ENCODE measurements at regions not wholly inside any gene's neighbourhood (a gene's known extent, or its start where the extent isn't known, plus 50 kb on each side); places are given as distances from the start of the nearest gene placed in this dataset.
A peak's percentile ranks its signal among the peaks of the same experiment; 100 is the strongest.

DNA sequence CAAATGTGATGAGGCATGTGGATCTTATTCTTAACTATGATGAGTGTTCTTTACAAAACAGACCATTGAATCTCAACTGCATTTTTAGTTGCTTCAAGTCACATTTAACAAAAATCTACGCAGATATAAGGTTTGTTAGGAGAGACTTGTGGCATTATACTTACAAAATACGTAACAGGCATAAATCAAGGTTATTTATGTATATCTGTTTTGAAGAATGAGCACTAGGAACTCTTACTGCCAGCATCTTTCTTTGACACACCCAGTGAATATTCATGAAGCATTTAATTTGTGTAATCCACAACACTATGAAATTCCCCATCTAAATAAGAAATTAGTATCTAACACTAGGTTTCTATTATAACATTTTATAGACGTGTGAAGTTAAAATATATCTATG is 186.3 kb downstream of the FAT4 start:
- no peak for DNase-seq (ENCODE audit: extremely low read depth in 1 of 11, low read depth in 9 of 11, low spot score in 4 of 11)

DNA sequence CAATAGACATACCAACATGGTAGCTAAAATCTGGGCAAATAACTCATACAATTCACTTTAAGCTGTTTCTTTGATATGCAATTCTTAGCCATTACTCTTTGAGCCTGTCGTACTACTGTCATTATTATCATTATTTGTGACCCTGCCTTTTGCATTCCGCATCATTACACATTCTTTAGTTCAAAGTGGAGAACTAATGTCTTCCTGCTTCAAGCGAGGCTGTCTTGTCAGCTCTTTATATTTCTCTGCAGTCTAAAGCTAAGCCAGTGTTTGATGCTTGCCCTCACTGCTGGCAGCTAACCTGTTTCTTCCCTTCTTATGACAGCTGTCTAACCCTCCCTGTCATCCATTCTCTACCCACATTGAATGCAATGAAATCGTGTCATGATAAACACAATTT is 186.8 kb downstream of the FAT4 start:
- DNase-seq (ENCODE audit: extremely low read depth in 1 of 11, low read depth in 9 of 11, low spot score in 4 of 11): no peak

DNA sequence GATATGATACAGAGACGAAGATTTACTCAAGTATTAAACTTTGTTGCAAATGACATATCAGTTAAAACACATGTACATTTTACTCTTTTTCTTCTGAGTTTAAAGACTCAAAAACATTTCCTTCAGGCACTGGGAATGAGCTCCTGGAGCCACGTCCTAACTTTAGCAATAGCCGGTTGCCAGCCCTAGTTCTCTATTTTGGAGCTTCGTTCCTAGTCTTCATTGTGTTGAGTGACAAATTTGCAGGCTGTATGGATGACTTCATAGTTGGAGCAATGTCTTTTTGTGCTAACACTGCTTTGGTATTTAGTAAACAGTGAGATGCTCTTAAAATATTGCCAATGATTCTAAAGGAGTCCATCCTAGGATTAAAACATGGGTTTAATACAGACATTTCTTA is 190.9 kb downstream of the FAT4 start:
- no peak for DNase-seq (ENCODE audit: extremely low read depth in 1 of 11, low read depth in 9 of 11, low spot score in 4 of 11)

DNA sequence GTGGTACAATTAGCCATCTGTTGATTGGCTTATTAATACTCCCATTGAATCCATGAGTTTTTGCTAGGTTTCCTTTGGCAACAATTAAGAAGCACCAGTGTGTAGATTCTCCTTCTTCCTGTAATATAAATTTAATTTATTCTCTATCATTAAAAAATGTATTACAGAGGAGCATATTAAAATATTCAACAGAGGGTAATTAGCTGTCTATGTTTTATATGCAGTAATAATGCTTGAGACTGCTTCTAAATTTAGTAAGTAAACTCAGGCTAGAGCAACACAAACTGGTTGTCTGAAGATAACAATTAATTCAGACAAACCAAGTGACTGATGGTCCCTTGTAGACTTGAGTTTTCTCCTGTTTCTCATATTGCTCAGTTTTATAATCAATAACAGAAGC is 192.4 kb downstream of the FAT4 start:
- no peak for DNase-seq (ENCODE audit: extremely low read depth in 1 of 11, low read depth in 9 of 11, low spot score in 4 of 11)

DNA sequence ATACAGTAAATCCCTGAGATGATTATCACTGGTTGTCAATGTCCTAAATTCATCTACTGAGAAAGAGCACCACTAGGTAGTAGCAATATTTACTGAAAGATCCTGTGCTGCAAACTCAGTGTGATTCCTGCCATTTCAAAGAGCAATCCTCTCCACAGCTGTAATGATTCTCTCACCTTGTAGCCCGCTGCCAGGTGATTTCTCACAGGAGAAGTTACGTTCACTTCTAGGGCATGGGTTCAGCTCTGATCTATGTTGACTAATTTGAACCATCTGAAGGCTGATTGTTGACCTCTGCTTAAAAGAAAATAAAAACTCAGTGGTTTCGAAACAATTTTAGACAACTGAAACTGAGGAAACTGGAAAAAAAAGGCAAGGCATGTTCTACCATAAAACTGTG is 197.0 kb downstream of the FAT4 start:
- no peak for DNase-seq (ENCODE audit: extremely low read depth in 1 of 11, low read depth in 9 of 11, low spot score in 4 of 11)

DNA sequence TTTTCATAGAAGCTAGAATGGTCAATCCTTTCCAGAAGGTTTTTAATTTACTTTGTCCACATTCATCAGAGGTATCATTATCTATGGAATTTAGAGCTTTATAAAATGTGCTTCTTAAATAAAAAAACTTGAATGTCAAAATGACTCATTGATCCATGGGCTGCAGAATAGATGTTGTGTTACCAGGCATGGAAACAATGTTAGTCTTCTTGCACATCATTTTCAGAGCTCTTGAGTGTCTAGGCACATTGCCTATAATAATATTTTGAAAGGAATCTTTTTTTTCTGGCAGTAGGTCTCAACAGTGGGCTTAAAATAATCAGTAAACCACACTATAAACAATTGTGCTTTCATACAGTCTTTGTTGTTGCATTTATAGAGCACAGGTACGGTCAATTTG is 200.3 kb downstream of the FAT4 start:
- DNase-seq (ENCODE audit: extremely low read depth in 1 of 11, low read depth in 9 of 11, low spot score in 4 of 11): no peak

DNA sequence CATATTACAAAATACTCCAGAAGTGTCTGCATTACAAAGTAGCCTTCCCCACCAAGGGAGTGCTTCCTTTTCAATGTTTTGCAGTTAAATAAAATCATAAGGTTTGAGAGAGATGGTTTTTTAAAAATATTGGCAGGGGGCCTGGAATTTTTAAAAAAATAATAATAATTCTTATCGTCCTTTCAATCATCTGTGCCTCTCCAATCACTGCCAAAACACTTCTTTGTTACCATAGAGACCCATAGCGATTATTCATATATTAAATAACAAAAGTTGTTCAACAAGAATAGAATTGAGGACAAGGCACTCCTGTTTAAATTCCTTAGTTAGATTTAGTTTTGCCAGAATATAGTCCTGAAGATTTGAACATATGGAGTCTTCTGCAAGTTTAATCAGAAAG is 203.1 kb downstream of the FAT4 start:
- DNase-seq (ENCODE audit: extremely low read depth in 1 of 11, low read depth in 9 of 11, low spot score in 4 of 11): peak in 1 of 11 donors; percentile 2

DNA sequence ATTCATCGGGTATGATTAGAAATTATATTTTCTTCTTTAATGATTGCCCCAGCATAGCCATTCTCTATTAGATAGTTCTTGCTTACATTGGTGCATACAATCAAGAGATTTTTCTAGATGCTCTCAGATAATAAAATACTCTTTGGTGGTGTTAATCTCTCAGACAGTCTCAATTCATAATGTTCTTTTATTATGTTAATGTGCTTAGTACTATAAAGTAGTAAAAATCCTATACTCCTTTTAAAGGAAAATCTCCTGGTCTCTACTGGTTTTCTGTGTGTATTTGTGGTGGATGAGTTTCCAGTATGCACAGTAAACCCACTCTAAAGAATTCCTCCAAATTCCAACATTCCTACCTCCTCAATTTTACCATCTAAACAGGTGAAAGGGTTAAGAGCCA is 203.5 kb downstream of the FAT4 start:
- DNase-seq (ENCODE audit: extremely low read depth in 1 of 11, low read depth in 9 of 11, low spot score in 4 of 11): no peak

DNA sequence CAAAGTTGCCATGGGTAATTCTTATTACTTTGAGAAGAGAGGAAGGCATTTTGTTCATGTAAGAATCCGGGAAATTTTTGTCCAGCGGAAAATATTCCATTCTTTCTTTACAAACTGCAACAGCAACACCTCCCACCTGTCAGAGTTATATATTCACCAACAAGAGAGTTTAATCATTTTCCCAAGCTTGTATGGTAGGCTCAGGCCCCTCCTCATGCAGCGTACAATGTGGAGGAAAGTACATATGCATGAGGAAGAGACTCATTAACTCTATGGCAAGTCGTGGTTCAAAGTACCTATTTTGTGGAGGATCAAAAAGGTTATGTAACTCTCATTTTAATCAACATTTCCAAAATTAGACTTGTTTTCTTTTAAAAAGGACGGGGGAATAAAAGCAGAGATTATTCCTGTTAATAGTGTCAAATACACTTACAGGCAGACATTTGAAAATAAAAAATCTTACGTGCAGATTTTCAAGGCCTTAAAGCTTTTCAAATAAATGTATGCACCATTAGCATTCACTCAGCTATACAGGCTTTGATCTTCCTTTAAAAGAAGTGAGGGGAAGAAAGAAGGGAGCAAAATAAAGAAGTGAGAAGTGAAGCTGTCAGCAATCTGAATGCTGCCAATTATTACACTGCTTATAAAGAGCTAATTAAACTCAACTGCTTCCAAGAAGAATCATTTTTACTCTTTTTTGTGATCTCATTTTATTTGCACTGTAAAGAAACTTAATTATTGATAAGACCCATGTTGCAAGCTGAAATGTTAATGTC is 204.8 kb downstream of the FAT4 start:
- DNase-seq (ENCODE audit: extremely low read depth in 1 of 11, low read depth in 9 of 11, low spot score in 4 of 11): peak in 8 of 11 donors; percentile 8 to 63 (median 24)

DNA sequence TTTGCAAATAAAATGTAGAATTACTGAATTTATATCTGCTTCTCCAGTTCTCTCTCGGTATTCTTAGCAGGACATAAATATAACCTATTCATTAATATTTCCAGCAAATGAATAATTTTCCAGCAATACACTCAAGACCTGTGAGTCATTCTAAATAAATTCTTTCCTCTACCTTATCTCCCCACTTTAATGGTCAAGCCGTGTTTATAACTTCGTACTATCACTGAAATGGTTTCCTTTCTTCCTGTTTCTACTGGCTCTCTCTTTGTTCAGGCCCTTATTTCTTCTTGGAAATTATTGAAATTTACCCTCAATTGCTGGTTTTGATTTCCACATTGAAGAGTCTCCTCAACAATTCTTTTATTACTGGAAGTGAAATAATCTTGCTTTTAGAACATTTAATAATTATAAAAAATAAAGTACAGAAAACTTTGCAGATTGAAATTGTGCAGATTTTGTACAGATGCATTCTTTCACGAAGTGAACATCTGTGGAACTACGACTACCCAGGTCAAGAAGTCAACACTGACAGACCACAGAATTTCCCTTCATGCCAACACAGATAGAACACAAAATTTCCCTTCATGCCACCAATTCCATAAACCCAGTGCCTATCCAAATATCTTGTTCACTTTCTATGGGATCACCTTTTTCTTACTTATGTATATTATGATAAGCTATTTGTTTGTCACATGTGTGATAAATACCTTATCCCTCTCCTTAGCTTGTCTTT is 205.7 kb downstream of the FAT4 start:
- DNase-seq (ENCODE audit: extremely low read depth in 1 of 11, low read depth in 9 of 11, low spot score in 4 of 11): no peak

DNA sequence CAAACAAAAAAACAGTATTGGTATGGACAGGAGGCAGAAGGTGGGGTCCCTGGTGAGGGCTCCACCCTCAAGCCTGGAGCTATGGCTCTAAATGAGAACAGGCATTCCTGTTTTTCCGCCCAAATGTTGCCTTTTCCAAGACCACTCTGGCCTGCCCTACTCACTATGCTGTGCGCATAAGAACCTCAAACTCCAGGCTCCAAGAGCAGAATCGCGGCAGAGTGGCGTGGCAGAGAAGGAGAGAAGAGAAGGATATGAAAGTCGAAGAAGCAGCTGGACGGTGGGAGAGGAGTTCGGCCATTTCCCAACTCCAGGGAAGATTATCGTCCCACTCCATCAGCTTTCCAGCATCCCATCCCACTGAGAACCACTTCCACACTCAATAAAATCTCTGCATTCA is 207.8 kb downstream of the FAT4 start:
- DNase-seq (ENCODE audit: extremely low read depth in 1 of 11, low read depth in 9 of 11, low spot score in 4 of 11): no peak

DNA sequence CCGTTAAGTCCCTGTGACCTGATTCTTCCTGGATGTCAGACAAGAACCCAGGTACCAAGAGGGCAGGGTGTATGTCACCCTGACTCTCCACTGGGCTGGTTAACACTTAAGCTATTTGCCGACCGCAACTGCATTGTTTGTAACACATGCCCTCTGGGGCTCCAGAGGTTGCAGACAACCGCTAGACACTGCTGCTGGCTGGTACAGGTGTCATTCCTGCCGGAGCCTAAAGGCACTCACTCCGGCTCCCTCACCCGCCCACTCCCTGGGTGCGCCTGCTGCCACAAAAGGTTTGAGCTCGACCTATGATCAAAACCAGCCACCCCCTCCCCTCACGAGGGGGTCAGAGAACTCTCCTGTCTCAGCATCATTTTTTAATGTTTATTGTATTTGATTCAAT is 208.2 kb downstream of the FAT4 start:
- DNase-seq (ENCODE audit: extremely low read depth in 1 of 11, low read depth in 9 of 11, low spot score in 4 of 11): no peak

DNA sequence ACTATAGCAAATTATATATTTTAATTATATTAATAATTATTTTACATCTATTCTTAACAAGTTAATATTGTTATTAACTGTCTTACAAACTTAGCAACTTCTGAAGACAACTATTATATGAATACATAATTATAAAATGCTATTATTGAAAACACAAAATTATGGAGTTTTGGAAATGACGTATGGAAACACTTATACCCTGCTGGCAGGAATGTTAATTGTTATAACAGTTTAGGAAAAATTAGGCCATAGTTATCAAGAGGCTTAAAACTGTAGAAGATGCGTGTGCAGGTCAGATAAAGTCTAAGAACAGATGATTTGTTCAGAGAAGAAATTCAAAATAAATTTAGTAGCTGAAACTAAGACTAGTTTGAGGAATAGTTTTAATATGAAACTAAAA is 211.7 kb downstream of the FAT4 start:
- DNase-seq (ENCODE audit: extremely low read depth in 1 of 11, low read depth in 9 of 11, low spot score in 4 of 11): no peak

DNA sequence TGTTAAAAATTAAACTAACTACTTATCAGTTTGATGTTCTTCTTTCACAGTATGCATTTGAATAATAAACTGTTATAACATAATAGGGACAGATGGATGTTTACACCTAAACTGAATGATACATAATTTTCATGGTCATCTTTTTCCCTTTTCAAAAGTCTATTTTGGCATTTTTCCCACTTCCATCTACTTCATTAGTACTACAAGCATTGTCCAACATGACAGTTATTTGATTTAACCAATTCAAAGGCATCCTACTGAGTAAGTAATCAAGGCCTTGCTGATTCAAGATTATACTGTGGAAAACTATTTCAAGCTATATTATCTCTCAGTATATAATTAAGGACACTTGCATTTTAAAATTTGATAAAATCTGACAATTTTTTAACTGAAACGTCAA is 212.9 kb downstream of the FAT4 start:
- no peak for DNase-seq (ENCODE audit: extremely low read depth in 1 of 11, low read depth in 9 of 11, low spot score in 4 of 11)

DNA sequence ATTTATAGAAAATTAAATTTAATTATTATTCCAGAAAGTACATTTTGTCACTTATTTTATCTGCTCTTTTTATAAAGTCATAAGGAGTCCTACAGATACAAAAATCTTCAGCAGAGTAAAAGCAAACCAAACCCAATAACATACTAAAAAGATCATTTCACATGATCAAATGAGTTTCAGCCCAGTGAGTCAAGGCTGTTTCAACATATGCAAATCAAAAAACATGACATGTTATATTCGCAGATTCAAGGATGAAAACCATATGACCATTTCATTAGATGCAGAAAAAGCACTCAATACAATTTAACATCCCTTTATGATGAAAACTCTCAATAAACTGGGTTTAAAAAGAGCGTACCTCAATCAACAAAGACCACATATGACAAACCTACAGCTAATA is 214.3 kb downstream of the FAT4 start:
- no peak for DNase-seq (ENCODE audit: extremely low read depth in 1 of 11, low read depth in 9 of 11, low spot score in 4 of 11)

DNA sequence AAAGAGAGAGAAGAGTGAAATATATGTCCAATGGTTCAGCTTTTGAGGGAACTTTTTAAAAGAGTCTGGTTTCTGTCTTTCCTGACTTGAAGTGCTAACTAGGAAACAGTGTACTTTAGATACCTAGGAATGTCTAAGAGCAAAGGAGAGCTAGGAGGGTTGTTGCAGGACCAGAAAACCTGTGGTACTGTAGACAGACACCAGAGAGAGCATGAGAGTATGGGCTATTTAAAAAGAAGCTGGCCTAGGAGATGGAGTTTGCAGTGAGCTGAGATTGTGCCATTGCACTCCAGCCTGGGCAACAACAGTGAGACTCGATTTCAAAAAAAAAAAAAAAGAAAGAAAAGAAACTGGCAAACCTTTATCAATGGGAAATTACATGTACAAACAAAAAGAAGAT is 223.9 kb downstream of the FAT4 start:
- DNase-seq (ENCODE audit: extremely low read depth in 1 of 11, low read depth in 9 of 11, low spot score in 4 of 11): no peak

DNA sequence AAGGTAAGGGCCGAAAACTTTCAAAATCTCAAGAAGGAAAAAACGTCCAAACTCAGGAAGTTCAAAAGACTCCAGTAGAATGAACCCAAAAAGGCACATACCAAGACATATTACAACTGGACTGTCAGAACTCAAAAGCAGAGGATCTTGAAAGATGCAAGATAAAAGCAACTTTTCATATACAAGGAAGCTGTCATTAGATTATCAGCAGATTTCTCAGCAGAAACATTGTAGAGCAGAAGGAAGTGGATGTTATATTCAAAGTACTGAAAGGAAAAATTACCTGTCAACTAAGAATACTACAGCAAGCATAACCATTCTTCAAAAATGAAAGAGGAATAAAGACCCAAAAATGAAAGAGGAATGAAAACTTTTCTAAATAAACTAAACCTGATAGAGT is 224.9 kb downstream of the FAT4 start:
- no peak for DNase-seq (ENCODE audit: extremely low read depth in 1 of 11, low read depth in 9 of 11, low spot score in 4 of 11)

DNA sequence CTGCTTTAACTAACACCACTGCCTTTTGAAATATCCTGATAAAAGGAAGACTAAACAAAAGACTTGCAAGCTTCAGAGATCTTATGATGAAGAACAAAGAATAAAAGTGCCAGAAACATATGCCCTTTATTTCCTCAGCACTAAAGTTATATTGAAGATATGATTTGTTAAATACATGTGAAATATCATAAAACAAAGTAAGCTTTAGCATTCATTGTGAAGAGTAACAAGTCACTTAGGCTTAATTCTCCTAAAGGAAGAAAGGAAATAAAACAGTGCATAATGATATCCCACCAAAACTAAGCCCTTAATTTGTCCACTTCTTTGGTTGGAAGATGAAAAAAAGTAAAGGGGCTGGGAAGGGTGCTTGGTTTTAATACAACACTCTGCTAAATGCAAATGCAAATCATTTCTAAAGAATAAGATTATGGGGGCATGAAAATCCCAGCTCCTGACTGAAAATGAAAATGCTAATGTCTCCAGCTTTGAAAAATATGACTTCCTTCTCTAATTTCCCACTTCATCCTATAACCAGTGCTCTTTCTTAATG is 227.2 kb downstream of the FAT4 start:
- no peak for DNase-seq (ENCODE audit: extremely low read depth in 1 of 11, low read depth in 9 of 11, low spot score in 4 of 11)

DNA sequence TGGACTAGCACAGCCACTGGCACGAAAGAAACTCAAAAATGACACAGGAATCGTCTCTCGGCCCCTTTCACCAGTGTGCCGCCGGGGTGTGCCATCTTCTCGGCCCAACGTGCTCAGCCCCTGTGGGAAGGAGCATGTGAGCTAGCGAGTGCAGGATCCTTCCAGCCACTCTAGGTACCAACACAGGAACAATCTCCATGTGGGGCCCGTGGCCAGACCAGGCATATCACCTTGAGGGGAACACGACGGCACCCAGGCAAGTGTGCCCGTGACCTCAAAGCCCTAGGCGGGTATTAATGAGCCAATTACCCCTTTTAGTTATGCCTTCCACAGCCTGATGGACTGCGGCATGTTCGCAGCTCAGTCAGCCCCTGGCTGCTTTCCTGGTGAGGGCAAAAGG is 231.5 kb downstream of the FAT4 start:
- no peak for DNase-seq (ENCODE audit: extremely low read depth in 1 of 11, low read depth in 9 of 11, low spot score in 4 of 11)

DNA sequence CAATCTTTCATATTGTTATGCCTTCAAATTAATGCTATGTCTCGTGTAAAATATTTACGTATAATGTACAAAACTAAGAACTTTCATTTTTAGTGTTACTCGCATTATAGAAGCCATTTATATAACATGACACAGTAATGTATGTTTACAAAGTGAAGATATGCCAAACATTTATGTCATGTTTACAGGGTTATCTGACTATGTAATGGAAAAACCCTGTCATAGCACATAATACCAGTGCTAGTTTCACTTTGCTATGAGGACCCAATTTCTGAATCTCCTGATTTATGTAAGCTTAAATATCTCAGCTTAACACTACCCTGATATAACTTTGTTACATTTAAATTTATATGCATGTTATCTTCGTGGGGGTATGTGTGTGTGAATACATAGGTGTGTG is 233.1 kb downstream of the FAT4 start:
- no peak for DNase-seq (ENCODE audit: extremely low read depth in 1 of 11, low read depth in 9 of 11, low spot score in 4 of 11)

DNA sequence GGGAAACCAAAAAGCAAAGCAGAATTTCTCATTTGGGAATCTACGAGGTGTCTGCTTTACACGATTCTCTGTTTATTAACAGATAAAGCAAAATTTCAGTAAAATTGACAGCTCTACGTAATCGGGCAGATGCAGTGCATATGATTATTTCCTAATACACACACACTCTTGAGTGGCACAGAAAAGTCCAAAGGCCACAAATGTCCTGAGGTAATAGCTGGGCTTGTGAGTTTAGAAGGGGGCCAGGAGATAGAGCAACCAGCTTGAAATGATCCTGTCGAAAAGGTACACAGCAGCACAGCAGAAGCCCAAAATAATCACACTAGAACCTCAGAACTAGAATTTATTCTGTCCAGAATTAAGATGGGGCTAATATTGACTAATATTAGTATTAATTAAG is 236.0 kb downstream of the FAT4 start:
- DNase-seq (ENCODE audit: extremely low read depth in 1 of 11, low read depth in 9 of 11, low spot score in 4 of 11): no peak

Measured in renal cortex interstitium (tissue), 11 donors.